Loucy (cell line): ENCODE measurements at regions not wholly inside any gene's neighbourhood (a gene's known extent, or its start where the extent isn't known, plus 50 kb on each side); places are given as distances from the start of the nearest gene placed in this dataset.

Source experiments
- H2AFZ ChIP-seq: fragments of 200-600 bp; sonication (generic); 2 replicates; pipeline ENCODE4 v1.6.0; 2016; ENCODE audit warnings: antibody characterized with exemption, mild to moderate bottlenecking, low read length, moderate library complexity
- H3F3A ChIP-seq: fragments of 200-600 bp; 2 replicates; pipeline ENCODE4 v1.6.0; 2016; ENCODE audit warnings: antibody characterized with exemption, low read depth, mild to moderate bottlenecking
- H3K27me3 ChIP-seq: fragments of 200-600 bp; sonication (generic); 2 replicates; pipeline ENCODE4 v1.6.1; 2014; ENCODE audit warnings: low read length, mild to moderate bottlenecking; ENCODE audit not compliant: insufficient read depth, poor library complexity, severe bottlenecking
- H3K36me3 ChIP-seq: fragments of 200-600 bp; sonication (generic); 2 replicates; pipeline ENCODE4 v1.6.1; 2016; ENCODE audit warnings: low read length; ENCODE audit not compliant: insufficient read depth
- H3K4me1 ChIP-seq: fragments of 200-600 bp; sonication (generic); 2 replicates; pipeline ENCODE4 v1.5.1; 2014; ENCODE audit warnings: low read length, mild to moderate bottlenecking; ENCODE audit not compliant: insufficient read depth, poor library complexity, severe bottlenecking
- H3K4me2 ChIP-seq: fragments of 200-600 bp; sonication (generic); 2 replicates; pipeline ENCODE4 v1.6.0; 2014; ENCODE audit warnings: antibody characterized with exemption, low read length, low read depth, mild to moderate bottlenecking; ENCODE audit not compliant: poor library complexity, severe bottlenecking
- H3K4me3 ChIP-seq: fragments of 200-600 bp; sonication (generic); 2 replicates; pipeline ENCODE4 v1.5.1; 2014; ENCODE audit warnings: low read length, mild to moderate bottlenecking, mixed read lengths; ENCODE audit not compliant: poor library complexity, severe bottlenecking
- H3K79me2 ChIP-seq: fragments of 200-600 bp; sonication (generic); 2 replicates; pipeline ENCODE4 v1.6.1; 2014; ENCODE audit warnings: low read length; ENCODE audit not compliant: insufficient read depth
- H3K9ac ChIP-seq: fragments of 200-600 bp; sonication (generic); 2 replicates; pipeline ENCODE4 v1.6.0; 2014; ENCODE audit warnings: mild to moderate bottlenecking, low read depth, low read length, moderate library complexity; ENCODE audit not compliant: poor library complexity, severe bottlenecking
- H3K9me2 ChIP-seq: fragments of 200-600 bp; sonication (generic); replicated peaks from 2 replicates; pipeline ENCODE4 v1.6.1; 2016; ENCODE audit warnings: low read depth, low read length, mixed read lengths
- H3K9me3 ChIP-seq: fragments of 200-600 bp; sonication (generic); 2 replicates; pipeline ENCODE4 v1.6.1; 2014; ENCODE audit warnings: mild to moderate bottlenecking, antibody characterized with exemption, low read length, low read depth; ENCODE audit not compliant: insufficient read depth
- H4K20me1 ChIP-seq: fragments of 200-600 bp; sonication (generic); 2 replicates; pipeline ENCODE4 v1.6.0; 2014; ENCODE audit warnings: antibody characterized with exemption, low read length, mild to moderate bottlenecking; ENCODE audit not compliant: insufficient read depth, poor library complexity, severe bottlenecking
- CTCF ChIP-seq: fragments of 200-600 bp; sonication (generic); conservative IDR thresholded peaks from 2 replicates; pipeline ENCODE4 v1.5.1; 2014; ENCODE audit warnings: mild to moderate bottlenecking, antibody characterized with exemption, low read length
- EZH2phosphoT487 ChIP-seq: fragments of 200-600 bp; IDR thresholded peaks from 2 replicates; pipeline ENCODE4 v1.6.1; 2018; ENCODE audit warnings: antibody characterized with exemption, mild to moderate bottlenecking, moderate library complexity, borderline replicate concordance

GRCh38 chr7:89401099-89401498 lies 605.6 kb upstream of the TEX47 start:
- H3K36me3 ChIP-seq, result no peaks in the 10 kb centered on the region
- no peaks in the 10 kb centered on the region for H4K20me1 ChIP-seq
- H3K9ac ChIP-seq, result no peak overlapping the region

GRCh38 chr7:89401690-89402089 lies 606.2 kb upstream of the TEX47 start:
- no peaks in the 10 kb centered on the region for H3F3A ChIP-seq
- H2AFZ ChIP-seq, result no peak overlapping the region
- H3K4me1 ChIP-seq, result no peaks in the 10 kb centered on the region
- no peaks in the 10 kb centered on the region for H3K27me3 ChIP-seq
- 0 out of 2 replicates have a peak, but pooled peaks cover 3% of the 10 kb centered on the region for H3K9me3 ChIP-seq
- no peak overlapping the region for H3K9ac ChIP-seq
- no peaks in the 10 kb centered on the region for H3K9me2 ChIP-seq
- TF ChIP-seq CTCF, result no peak
- no peak for TF ChIP-seq EZH2phosphoT487
- no peaks in the 10 kb centered on the region for H3K36me3 ChIP-seq
- H3K4me3 ChIP-seq, result no peak overlapping the region
- no peaks in the 10 kb centered on the region for H4K20me1 ChIP-seq
- no peaks in the 10 kb centered on the region for H3K79me2 ChIP-seq
- H3K4me2 ChIP-seq, result no peak overlapping the region

More at GRCh38 chr7:89401099-89401498, 605.6 kb upstream of the TEX47 start:
- 0 out of 2 replicates have a peak, but pooled peaks cover 3% of the 10 kb centered on the region for H3K9me3 ChIP-seq
- H2AFZ ChIP-seq, result no peak overlapping the region
- no peaks in the 10 kb centered on the region for H3K27me3 ChIP-seq
- H3K4me1 ChIP-seq, result no peaks in the 10 kb centered on the region
- H3K79me2 ChIP-seq, result no peaks in the 10 kb centered on the region
- H3K4me3 ChIP-seq, result no peak overlapping the region
- no peaks in the 10 kb centered on the region for H3F3A ChIP-seq
- TF ChIP-seq CTCF (no peak), EZH2phosphoT487 (no peak)
- H3K9me2 ChIP-seq, result no peaks in the 10 kb centered on the region
- no peak overlapping the region for H3K4me2 ChIP-seq

- Histone ChIP-seq H3F3A (no peaks in the 10 kb centered on the region), H3K79me2 (no peaks in the 10 kb centered on the region), H4K20me1 (no peaks in the 10 kb centered on the region), H3K4me3 (no peak overlapping the region), H3K9me3 (no peaks in the 10 kb centered on the region), H3K36me3 (no peaks in the 10 kb centered on the region), H3K27me3 (no peaks in the 10 kb centered on the region), H3K9me2 (no peaks in the 10 kb centered on the region), H2AFZ (no peak overlapping the region), H3K4me1 (no peaks in the 10 kb centered on the region), H3K9ac (no peak overlapping the region), H3K4me2 (no peak overlapping the region)
- TF ChIP-seq CTCF (no peak), EZH2phosphoT487 (no peak)
Observed at GRCh38 chr7:89451911-89452310, 656.4 kb upstream of the TEX47 start.
